Calu3 (cell line): ENCODE measurements at regions not wholly inside any gene's neighbourhood (a gene's known extent, or its start where the extent isn't known, plus 50 kb on each side); places are given as distances from the start of the nearest gene placed in this dataset.

Experiments
- BruUV-seq: library from RNA; stranded (reverse); fragments of 400-500 nt; replicated peaks from 2 replicates; lab custom pipeline; 2021; lab: Mats Ljungman, UMichigan
- CTCF ChIA-PET: fragments of 300-600 bp; sonication (Branson Sonifier 250); formaldehyde crosslinking; loops from one replicate; lab custom pipeline; 2022; ENCODE audit warnings: antibody characterized with exemption; lab: Charles Lee
- DNase-seq: peaks from one replicate; pipeline ENCODE4 v3.0.0; 2022
- H3K27ac Mint-ChIP-seq: one replicate; pipeline ENCODE4 v1.8.0; 2022; ENCODE audit warnings: mixed read lengths; ENCODE audit not compliant: unreplicated experiment
- H3K27me3 Mint-ChIP-seq: one replicate; pipeline ENCODE4 v1.8.0; 2022; ENCODE audit warnings: mixed read lengths; ENCODE audit not compliant: unreplicated experiment
- H3K36me3 Mint-ChIP-seq: one replicate; pipeline ENCODE4 v1.8.0; 2022; ENCODE audit warnings: mild to moderate bottlenecking, moderate library complexity, mixed read lengths; ENCODE audit not compliant: insufficient read depth, unreplicated experiment
- H3K4me1 Mint-ChIP-seq: one replicate; pipeline ENCODE4 v1.8.0; 2022; ENCODE audit warnings: mild to moderate bottlenecking, low read depth, mixed read lengths; ENCODE audit not compliant: unreplicated experiment
- H3K4me3 Mint-ChIP-seq: one replicate; pipeline ENCODE4 v1.8.0; 2022; ENCODE audit warnings: mild to moderate bottlenecking, low read depth, moderate library complexity, mixed read lengths; ENCODE audit not compliant: unreplicated experiment
- H3K9me3 Mint-ChIP-seq: one replicate; pipeline ENCODE4 v1.8.0; 2022; ENCODE audit warnings: low read depth, mixed read lengths; ENCODE audit not compliant: unreplicated experiment
- intact Hi-C: fragments of 100-400 bp; cut with micrococcal nuclease; formaldehyde crosslinking; loops from one replicate; pipeline ENCODE4 v1.10.0; 2022; ENCODE audit not compliant: unreplicated experiment
- TF ChIP-seq, protein P1 (sequence below): fragments of 200-600 bp; IDR thresholded peaks from one replicate; pipeline ENCODE4 v1.8.0; 2022; ENCODE audit warnings: antibody characterized with exemption; ENCODE audit not compliant: unreplicated experiment

DNA sequence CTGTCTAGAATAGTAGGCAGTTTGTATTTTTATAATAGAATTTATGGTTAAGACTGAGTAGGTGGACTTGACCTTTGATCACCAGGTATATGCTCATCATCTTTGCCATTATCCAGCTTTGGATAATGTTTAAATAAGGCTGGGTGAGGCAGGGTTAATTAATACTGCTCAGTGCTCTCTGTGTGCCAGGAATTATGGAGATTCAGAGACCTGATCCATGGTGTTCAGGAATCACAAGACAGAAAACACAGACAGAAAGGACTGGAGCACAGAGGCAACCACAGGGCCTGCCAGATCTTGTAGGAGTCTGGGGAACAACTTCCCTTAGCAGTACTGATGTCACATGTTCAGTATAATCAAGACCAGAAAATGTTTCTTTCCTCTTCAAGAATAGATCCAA is 186.3 kb upstream of the ADCY2 start:
- Mint-ChIP-seq H3K27me3 (no peaks in the 10 kb centered on the region), H3K4me3 (no peak overlapping the region), H3K27ac (no peak overlapping the region), H3K9me3 (peaks cover 5% of the 10 kb centered on the region), H3K4me1 (no peaks in the 10 kb centered on the region), H3K36me3 (no peaks in the 10 kb centered on the region)
- intact Hi-C loops = no loop called here
- TF ChIP-seq, protein P1, sequence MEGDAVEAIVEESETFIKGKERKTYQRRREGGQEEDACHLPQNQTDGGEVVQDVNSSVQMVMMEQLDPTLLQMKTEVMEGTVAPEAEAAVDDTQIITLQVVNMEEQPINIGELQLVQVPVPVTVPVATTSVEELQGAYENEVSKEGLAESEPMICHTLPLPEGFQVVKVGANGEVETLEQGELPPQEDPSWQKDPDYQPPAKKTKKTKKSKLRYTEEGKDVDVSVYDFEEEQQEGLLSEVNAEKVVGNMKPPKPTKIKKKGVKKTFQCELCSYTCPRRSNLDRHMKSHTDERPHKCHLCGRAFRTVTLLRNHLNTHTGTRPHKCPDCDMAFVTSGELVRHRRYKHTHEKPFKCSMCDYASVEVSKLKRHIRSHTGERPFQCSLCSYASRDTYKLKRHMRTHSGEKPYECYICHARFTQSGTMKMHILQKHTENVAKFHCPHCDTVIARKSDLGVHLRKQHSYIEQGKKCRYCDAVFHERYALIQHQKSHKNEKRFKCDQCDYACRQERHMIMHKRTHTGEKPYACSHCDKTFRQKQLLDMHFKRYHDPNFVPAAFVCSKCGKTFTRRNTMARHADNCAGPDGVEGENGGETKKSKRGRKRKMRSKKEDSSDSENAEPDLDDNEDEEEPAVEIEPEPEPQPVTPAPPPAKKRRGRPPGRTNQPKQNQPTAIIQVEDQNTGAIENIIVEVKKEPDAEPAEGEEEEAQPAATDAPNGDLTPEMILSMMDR = no peak
- CTCF ChIA-PET = no interaction called here
- BruUV-seq = no TSS peak
- no peak for DNase-seq

DNA sequence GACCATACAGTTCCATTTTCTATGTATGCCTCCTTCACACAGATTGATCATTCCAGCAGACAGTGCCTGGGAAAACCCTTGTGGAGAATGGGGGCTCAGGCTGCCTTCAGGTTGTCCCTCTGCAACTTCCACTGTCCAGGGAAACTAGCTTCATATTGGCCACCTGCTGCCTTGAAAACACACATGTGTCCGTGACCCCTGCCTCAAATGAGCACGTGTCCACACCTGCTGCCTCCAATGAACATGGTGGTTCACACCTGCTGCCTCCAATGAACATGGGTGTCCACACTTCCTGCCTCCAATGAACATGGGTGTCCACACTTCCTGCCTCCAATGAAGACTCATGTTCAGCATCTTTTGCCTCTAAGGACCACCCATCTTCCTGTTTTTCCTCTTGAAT is 185.4 kb upstream of the ADCY2 start:
- CTCF ChIA-PET = no interaction called here
- Mint-ChIP-seq H3K4me3 (no peak overlapping the region), H3K27me3 (no peaks in the 10 kb centered on the region), H3K27ac (no peak overlapping the region), H3K4me1 (no peaks in the 10 kb centered on the region), H3K36me3 (no peaks in the 10 kb centered on the region), H3K9me3 (peaks cover 4% of the 10 kb centered on the region)
- intact Hi-C loops = no loop called here
- TF ChIP-seq, protein P1 = no peak
- no peak for DNase-seq
- no TSS peak for BruUV-seq

DNA sequence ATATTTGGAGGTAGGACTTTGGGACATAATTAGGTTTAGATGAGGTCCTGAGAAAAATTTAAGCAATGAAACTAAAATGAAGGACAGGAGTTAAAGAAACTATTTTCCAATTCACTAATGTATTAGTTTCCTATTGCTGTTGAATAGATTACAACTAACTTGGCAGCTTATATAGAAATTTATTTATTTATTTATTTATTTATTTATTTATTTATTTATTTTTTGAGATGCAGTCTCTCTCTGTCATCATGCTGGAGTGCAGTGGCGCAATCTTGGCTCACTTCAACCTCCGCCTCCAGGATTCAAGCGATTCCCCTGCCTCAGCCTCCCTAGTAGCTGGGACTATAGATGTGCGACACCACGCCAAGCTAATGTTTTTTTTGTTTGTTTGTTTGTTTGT is 182.4 kb upstream of the ADCY2 start:
- BruUV-seq = no TSS peak
- DNase-seq = no peak
- CTCF ChIA-PET = no interaction called here
- Mint-ChIP-seq H3K27ac (no peak overlapping the region), H3K9me3 (peaks cover 3% of the 10 kb centered on the region), H3K27me3 (no peaks in the 10 kb centered on the region), H3K4me3 (no peak overlapping the region), H3K36me3 (no peaks in the 10 kb centered on the region), H3K4me1 (no peaks in the 10 kb centered on the region)
- TF ChIP-seq, protein P1 = no peak
- intact Hi-C loops = no loop called here

DNA sequence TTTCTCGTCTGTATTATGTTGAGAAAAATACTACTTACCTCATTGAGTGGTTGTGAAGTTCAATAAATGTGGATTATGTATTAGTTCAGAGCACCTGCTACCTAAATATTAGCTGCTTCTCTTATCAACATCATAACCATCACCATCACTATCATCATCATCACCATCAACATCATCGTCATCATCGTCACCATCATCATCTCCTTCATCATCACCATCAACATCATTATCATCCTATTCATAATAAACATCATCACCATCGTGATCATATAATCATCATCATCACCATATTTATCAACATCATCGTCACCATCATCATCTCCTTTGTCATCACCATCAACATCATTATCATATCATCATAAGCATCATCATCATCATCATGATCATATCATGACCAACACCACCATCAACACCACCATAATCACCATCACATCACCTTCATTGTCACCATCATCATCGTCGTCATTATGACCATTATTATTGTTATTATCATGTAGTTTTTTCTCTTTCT is 181.0 kb upstream of the ADCY2 start:
- Mint-ChIP-seq H3K36me3 (no peaks in the 10 kb centered on the region), H3K27ac (no peak overlapping the region), H3K27me3 (no peaks in the 10 kb centered on the region), H3K4me1 (no peaks in the 10 kb centered on the region), H3K9me3 (peaks cover 3% of the 10 kb centered on the region), H3K4me3 (no peak overlapping the region)
- CTCF ChIA-PET = no interaction called here
- BruUV-seq = no TSS peak
- no peak for DNase-seq
- TF ChIP-seq, protein P1 = no peak
- intact Hi-C loops = no loop called here
